ENCODE measurements at regions not wholly inside any gene's neighbourhood (a gene's known extent, or its start where the extent isn't known, plus 50 kb on each side); places are given as distances from the start of the nearest gene placed in this dataset.

DNA sequence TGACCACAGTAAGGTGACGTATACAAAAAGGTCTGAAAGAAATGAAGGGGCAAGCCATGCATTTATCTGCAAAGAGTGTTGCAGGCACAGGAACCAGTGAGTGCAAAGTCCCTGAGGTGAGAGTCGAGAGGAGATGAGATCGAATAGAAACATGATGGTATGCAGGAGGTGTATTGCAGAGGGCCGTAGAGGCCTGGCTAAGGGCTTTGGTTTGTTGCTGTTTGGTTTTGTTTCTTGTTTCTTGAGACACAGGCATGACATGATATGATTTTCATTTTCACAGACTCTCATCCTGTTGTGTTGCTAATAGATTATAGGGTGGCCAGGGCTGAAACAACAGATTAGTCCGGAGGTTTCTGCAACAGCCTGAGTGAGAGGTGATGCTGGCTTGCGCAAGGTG is 80.4 kb downstream of the HSPH1 start:
- Histone ChIP-seq H3K27ac (ENCODE audit: low read length) (no peak overlapping the region), H4K20me1 (ENCODE audit: insufficient read depth, low read length) (no peaks in the 10 kb centered on the region), H3K79me2 (ENCODE audit: low read length) (no peaks in the 10 kb centered on the region), H3K27me3 (ENCODE audit: low read depth, low read length) (peaks cover 45% of the 10 kb centered on the region), H3K4me2 (ENCODE audit: low read length) (no peak overlapping the region), H3K4me3 (ENCODE audit: low read length) (no peak overlapping the region), H3K4me1 (ENCODE audit: low read length) (no peaks in the 10 kb centered on the region), H2AFZ (ENCODE audit: low read depth, low read length) (no peak overlapping the region), H3K9me3 (ENCODE audit: insufficient read depth, low read length) (peaks cover 3% of the 10 kb centered on the region; the same call in 1 of the 2 replicates), H3K9ac (ENCODE audit: low read length) (no peak overlapping the region), H3K36me3 (replicated peaks; ENCODE audit: low read depth, low read length) (no peaks in the 10 kb centered on the region)
- TF ChIP-seq CTCF (IDR thresholded peaks at IDR 0.05; ENCODE audit: low read depth, low read length) (no peak), EZH2phosphoT487 (IDR thresholded peaks at IDR 0.05; ENCODE audit: low read depth) (no peak)

- Histone ChIP-seq H3K27ac (ENCODE audit: low read length) (peak overlapping the region; percentile 98), H2AFZ (ENCODE audit: low read depth, low read length) (peak overlapping the region; percentile 55), H3K4me2 (ENCODE audit: low read length) (peak overlapping the region; percentile 85), H4K20me1 (ENCODE audit: insufficient read depth, low read length) (no peaks in the 10 kb centered on the region), H3K79me2 (ENCODE audit: low read length) (no peaks in the 10 kb centered on the region), H3K9ac (ENCODE audit: low read length) (peak overlapping the region; percentile 64), H3K36me3 (replicated peaks; ENCODE audit: low read depth, low read length) (no peaks in the 10 kb centered on the region), H3K4me3 (ENCODE audit: low read length) (peak overlapping the region; percentile 58), H3K27me3 (ENCODE audit: low read depth, low read length) (0 out of 2 replicates have a peak, but pooled peaks cover 11% of the 10 kb centered on the region), H3K4me1 (ENCODE audit: low read length) (peaks cover 27% of the 10 kb centered on the region), H3K9me3 (ENCODE audit: insufficient read depth, low read length) (peaks cover 10% of the 10 kb centered on the region)
- TF ChIP-seq EZH2phosphoT487 (IDR thresholded peaks at IDR 0.05; ENCODE audit: low read depth): no peak
- no peak for TF ChIP-seq CTCF (IDR thresholded peaks at IDR 0.05; ENCODE audit: low read depth, low read length)
These were observed 86.9 kb downstream of the HSPH1 start for GRCh38 chr13:31074756-31075155.

GRCh38 chr13:31073859-31074718 is 87.6 kb downstream of the HSPH1 start:
- peak overlapping the region; percentile 85 for H3K4me2 ChIP-seq (ENCODE audit: low read length)
- H3K27ac ChIP-seq (ENCODE audit: low read length): peak overlapping the region; percentile 98
- H3K79me2 ChIP-seq (ENCODE audit: low read length): no peaks in the 10 kb centered on the region
- H3K36me3 ChIP-seq (replicated peaks; ENCODE audit: low read depth, low read length): no peaks in the 10 kb centered on the region
- 0 out of 2 replicates have a peak, but pooled peaks cover 7% of the 10 kb centered on the region for H3K27me3 ChIP-seq (ENCODE audit: low read depth, low read length)
- H2AFZ ChIP-seq (ENCODE audit: low read depth, low read length): peak overlapping the region; percentile 55
- TF ChIP-seq EZH2phosphoT487 (IDR thresholded peaks at IDR 0.05; ENCODE audit: low read depth) (no peak), CTCF (IDR thresholded peaks at IDR 0.05; ENCODE audit: low read depth, low read length) (no peak)
- H3K4me1 ChIP-seq (ENCODE audit: low read length): peaks cover 27% of the 10 kb centered on the region
- H3K4me3 ChIP-seq (ENCODE audit: low read length): peak overlapping the region; percentile 58
- peak overlapping the region; percentile 64 for H3K9ac ChIP-seq (ENCODE audit: low read length)
- H4K20me1 ChIP-seq (ENCODE audit: insufficient read depth, low read length): no peaks in the 10 kb centered on the region
- peaks cover 10% of the 10 kb centered on the region for H3K9me3 ChIP-seq (ENCODE audit: insufficient read depth, low read length)

DNA sequence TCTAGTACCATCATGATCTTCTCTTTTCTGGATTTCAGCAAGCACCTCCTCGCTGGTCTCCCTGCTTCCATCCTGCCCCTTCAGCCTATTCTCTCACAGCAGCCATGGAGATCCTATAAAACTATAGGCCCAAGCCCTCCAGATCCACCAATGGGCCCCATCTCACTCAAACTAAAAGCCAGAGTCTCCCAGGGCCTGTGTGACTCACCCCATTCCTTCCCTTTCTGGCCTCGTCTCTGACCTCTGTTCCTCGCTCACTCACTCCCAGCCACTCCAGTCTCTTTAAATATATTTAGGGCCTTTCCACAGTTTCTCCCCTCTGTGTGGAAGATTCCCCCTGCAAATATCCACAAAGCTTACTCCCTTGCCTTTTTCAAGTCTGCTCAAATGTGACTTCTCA is 89.7 kb downstream of the HSPH1 start:
- Histone ChIP-seq H3K9ac (ENCODE audit: low read length) (no peak overlapping the region), H3K4me1 (ENCODE audit: low read length) (peaks cover 27% of the 10 kb centered on the region), H3K4me2 (ENCODE audit: low read length) (no peak overlapping the region), H2AFZ (ENCODE audit: low read depth, low read length) (no peak overlapping the region), H3K9me3 (ENCODE audit: insufficient read depth, low read length) (peaks cover 10% of the 10 kb centered on the region), H4K20me1 (ENCODE audit: insufficient read depth, low read length) (no peaks in the 10 kb centered on the region), H3K79me2 (ENCODE audit: low read length) (no peaks in the 10 kb centered on the region), H3K27ac (ENCODE audit: low read length) (no peak overlapping the region), H3K36me3 (replicated peaks; ENCODE audit: low read depth, low read length) (no peaks in the 10 kb centered on the region), H3K4me3 (ENCODE audit: low read length) (no peak overlapping the region), H3K27me3 (ENCODE audit: low read depth, low read length) (peaks cover 6% of the 10 kb centered on the region; the same call in 1 of the 2 replicates)
- no peak for TF ChIP-seq EZH2phosphoT487 (IDR thresholded peaks at IDR 0.05; ENCODE audit: low read depth)
- no peak for TF ChIP-seq CTCF (IDR thresholded peaks at IDR 0.05; ENCODE audit: low read depth, low read length)

All from OCI-LY3 (cell line).